Activated naive CD4-positive, alpha-beta T cell treated with anti-CD3 and anti-CD28 coated beads for 36 hours (primary cell): ENCODE measurements at regions not wholly inside any gene's neighbourhood (a gene's known extent, or its start where the extent isn't known, plus 50 kb on each side); places are given as distances from the start of the nearest gene placed in this dataset.

Experiments used
- CTCF ChIA-PET: fragments of 350-600 bp; sonication (Branson Sonifier 250); formaldehyde crosslinking; loops from one replicate; lab custom pipeline; 2021; ENCODE audit warnings: antibody characterized with exemption; lab: Charles Lee
- DNase-seq: peaks from one replicate; pipeline ENCODE4 v3.0.0-alpha.2; 2020
- H3K27ac Mint-ChIP-seq: one replicate; pipeline ENCODE4 v1.8.0; 2021; ENCODE audit warnings: mild to moderate bottlenecking, mixed read lengths
- H3K27me3 Mint-ChIP-seq: one replicate; pipeline ENCODE4 v1.8.0; 2021; ENCODE audit warnings: low read depth, mixed read lengths
- H3K36me3 Mint-ChIP-seq: one replicate; pipeline ENCODE4 v1.8.0; 2021; ENCODE audit warnings: low read depth, mixed read lengths
- H3K4me1 Mint-ChIP-seq: one replicate; pipeline ENCODE4 v1.8.0; 2021; ENCODE audit warnings: low read depth, mixed read lengths
- H3K4me3 Mint-ChIP-seq: one replicate; pipeline ENCODE4 v1.8.0; 2021; ENCODE audit warnings: mild to moderate bottlenecking, moderate library complexity, mixed read lengths
- H3K9me3 Mint-ChIP-seq: one replicate; pipeline ENCODE4 v1.8.0; 2021; ENCODE audit warnings: mixed read lengths
- intact Hi-C: fragments of 100-400 bp; cut with micrococcal nuclease; formaldehyde crosslinking; loops from one replicate; pipeline ENCODE4 v1.15.1; 2023

DNA sequence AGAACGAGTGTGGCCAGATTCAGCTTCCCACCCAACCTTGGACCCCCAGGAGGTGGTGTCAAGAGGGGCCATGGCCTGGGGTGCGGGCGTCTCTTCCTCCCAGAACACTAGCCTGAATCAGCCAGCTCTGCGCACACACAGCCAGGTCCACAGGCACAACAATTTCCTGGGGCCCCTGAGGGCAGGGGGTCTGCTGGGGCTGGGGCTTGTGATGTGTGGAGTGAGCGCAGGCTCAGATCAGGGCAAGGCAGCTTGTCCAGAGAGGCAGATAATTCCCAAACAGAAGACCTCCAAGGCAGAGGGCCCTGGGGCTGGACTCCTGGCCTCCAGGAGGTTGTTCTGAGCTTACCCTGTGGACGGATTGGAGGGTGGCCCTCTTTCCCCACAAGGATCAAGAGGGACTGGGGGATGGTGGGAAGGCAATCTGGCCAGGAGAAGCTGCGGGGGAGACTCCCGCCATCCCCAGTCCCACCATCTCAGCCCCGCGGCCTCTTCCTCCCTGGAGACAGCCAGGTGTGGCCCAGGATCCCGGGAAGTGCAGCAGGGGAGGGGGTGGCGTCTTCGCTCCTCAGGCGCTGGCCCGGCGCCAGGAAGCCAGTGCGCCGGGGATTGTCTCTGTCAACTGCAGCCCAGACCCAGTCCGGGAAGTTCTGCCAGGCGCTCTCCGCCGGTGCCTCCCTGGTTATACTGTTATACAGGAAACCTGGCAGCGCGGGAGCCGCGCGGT is 52.0 kb upstream of the AMZ2 start:
- no peaks in the 10 kb centered on the region for H3K9me3 Mint-ChIP-seq
- CTCF ChIA-PET = interaction anchor here (0.6 to 1.8 kb wide), 3 partner anchors 9 to 25 kb away, joined by 3 to 5 read pairs (median 3); no protein-coding TSS in a partner anchor
- H3K27ac Mint-ChIP-seq = no peak overlapping the region
- H3K4me1 Mint-ChIP-seq = peaks cover 25% of the 10 kb centered on the region
- intact Hi-C loops = no loop called here
- DNase-seq = no peak
- no peaks in the 10 kb centered on the region for H3K36me3 Mint-ChIP-seq
- H3K4me3 Mint-ChIP-seq = peak overlapping the region; percentile 51
- peaks cover 32% of the 10 kb centered on the region for H3K27me3 Mint-ChIP-seq

DNA sequence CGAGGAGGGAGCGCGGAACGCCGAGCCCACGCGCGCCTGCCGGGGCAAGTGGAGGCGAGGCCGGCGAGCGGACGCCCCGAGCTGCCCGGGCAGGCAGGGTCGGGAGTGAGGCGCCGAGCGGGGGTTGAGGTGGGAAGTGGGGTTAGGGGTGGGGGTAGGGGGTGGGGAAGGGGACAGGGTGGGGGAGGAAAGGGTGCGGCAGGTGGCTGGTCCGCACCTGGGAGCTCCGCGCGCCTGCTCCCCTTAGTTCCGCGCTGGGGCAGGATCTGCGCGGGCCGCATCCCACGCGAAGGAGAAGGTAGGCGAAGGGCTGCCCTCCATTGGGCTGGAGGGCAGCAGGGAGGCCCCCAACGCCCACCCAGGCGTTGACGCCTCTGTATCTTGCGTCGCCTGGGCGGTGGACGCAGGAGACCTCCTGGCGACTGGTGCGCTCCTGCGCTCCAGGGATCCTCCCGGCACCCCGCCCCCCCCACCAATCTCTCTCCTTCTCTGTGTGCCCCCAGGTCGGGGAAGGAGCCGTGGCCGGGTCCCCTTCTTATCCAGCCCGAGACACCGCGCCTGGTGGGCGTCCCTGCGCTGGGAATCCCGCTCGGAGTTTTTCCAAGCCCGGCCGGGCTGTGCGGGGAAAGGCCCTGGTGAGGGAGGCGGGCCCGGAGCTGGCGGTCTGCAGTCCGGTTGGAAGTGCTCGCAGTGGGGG is 51.3 kb upstream of the AMZ2 start:
- Mint-ChIP-seq H3K27me3 (peaks cover 32% of the 10 kb centered on the region), H3K9me3 (no peaks in the 10 kb centered on the region), H3K36me3 (no peaks in the 10 kb centered on the region), H3K4me3 (peak overlapping the region; percentile 65), H3K4me1 (peaks cover 25% of the 10 kb centered on the region), H3K27ac (no peak overlapping the region)
- intact Hi-C loops = loop anchor here (1.0 kb wide), 1 partner anchor 240 kb away; no protein-coding TSS in a partner anchor
- no peak for DNase-seq
- CTCF ChIA-PET = interaction anchor here (0.6 to 1.8 kb wide), 3 partner anchors 8 to 26 kb away, joined by 3 to 5 read pairs (median 3); no protein-coding TSS in a partner anchor

- intact Hi-C loops = loop anchor here (1.0 kb wide), 1 partner anchor 239 kb away; no protein-coding TSS in a partner anchor
- no peaks in the 10 kb centered on the region for H3K36me3 Mint-ChIP-seq
- CTCF ChIA-PET = interaction anchor here (0.6 to 1.4 kb wide), 6 partner anchors 8 to 67 kb away, joined by 3 to 7 read pairs (median 3); no protein-coding TSS in a partner anchor
- no peak for DNase-seq
- no peaks in the 10 kb centered on the region for H3K9me3 Mint-ChIP-seq
- H3K4me1 Mint-ChIP-seq = peaks cover 25% of the 10 kb centered on the region
- peaks cover 34% of the 10 kb centered on the region for H3K27me3 Mint-ChIP-seq
- peak overlapping the region; percentile 65 for H3K4me3 Mint-ChIP-seq
- H3K27ac Mint-ChIP-seq = no peak overlapping the region
These were observed 50.5 kb upstream of the AMZ2 start for GRCh38 chr17:68197091-68197996.

- H3K4me3 Mint-ChIP-seq = peak overlapping the region; percentile 65
- DNase-seq = no peak
- H3K4me1 Mint-ChIP-seq = peaks cover 25% of the 10 kb centered on the region
- peaks cover 34% of the 10 kb centered on the region for H3K27me3 Mint-ChIP-seq
- intact Hi-C loops = loop anchor here (1.0 kb wide), 1 partner anchor 238 kb away; no protein-coding TSS in a partner anchor
- CTCF ChIA-PET = interaction anchor here (0.9 to 4.8 kb wide), 9 partner anchors 13 to 66 kb away, joined by 3 to 58 read pairs (median 5); no protein-coding TSS in a partner anchor
- H3K36me3 Mint-ChIP-seq = no peaks in the 10 kb centered on the region
- no peaks in the 10 kb centered on the region for H3K9me3 Mint-ChIP-seq
- no peak overlapping the region for H3K27ac Mint-ChIP-seq
These were observed 49.6 kb upstream of the AMZ2 start for GRCh38 chr17:68197997-68198930.
